OCI-LY7 (cell line): ENCODE measurements at regions not wholly inside any gene's neighbourhood (a gene's known extent, or its start where the extent isn't known, plus 50 kb on each side); places are given as distances from the start of the nearest gene placed in this dataset.
"Not testable (repeated sequence)": the region's sequence is repeated elsewhere in the genome, so short reads cannot be mapped to it uniquely, and the experiment has no call there.

Experiments used
- EZH2phosphoT487 ChIP-seq: fragments of 200-600 bp; sonication (generic); IDR thresholded peaks from 2 replicates; pipeline ENCODE4 v1.6.1; 2018; ENCODE audit warnings: low read depth, borderline replicate concordance, mild to moderate bottlenecking, mixed run types, antibody characterized with exemption, low read length, moderate library complexity, mixed read lengths
- TF ChIP-seq, protein P1 (sequence below): fragments of 200-600 bp; sonication (generic); conservative IDR thresholded peaks from 2 replicates; pipeline ENCODE4 v1.5.1; 2014; ENCODE audit warnings: mild to moderate bottlenecking, antibody characterized with exemption, low read length, moderate library complexity, mixed read lengths

DNA sequence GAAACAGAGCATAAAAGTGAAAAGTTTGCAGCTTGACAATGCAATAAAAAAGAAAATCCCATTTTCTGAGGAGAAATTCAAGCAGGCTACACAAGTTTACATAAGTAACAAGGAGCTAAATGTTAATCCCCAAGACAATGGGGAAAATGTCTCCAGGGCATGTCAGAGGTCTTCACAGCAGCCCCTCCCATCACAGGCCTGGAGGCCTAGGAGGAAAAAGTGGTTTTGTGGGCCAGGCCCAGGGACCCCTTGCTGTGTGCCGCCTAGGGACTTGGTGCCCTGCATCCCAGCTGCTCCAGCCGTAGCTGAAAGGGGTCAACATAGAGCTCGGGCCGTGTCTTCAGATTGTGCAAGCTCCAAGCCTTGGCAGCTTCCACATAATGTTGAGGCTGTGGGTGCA, 186.7 kb upstream of the MAP3K1 start:
- TF ChIP-seq, protein P1, sequence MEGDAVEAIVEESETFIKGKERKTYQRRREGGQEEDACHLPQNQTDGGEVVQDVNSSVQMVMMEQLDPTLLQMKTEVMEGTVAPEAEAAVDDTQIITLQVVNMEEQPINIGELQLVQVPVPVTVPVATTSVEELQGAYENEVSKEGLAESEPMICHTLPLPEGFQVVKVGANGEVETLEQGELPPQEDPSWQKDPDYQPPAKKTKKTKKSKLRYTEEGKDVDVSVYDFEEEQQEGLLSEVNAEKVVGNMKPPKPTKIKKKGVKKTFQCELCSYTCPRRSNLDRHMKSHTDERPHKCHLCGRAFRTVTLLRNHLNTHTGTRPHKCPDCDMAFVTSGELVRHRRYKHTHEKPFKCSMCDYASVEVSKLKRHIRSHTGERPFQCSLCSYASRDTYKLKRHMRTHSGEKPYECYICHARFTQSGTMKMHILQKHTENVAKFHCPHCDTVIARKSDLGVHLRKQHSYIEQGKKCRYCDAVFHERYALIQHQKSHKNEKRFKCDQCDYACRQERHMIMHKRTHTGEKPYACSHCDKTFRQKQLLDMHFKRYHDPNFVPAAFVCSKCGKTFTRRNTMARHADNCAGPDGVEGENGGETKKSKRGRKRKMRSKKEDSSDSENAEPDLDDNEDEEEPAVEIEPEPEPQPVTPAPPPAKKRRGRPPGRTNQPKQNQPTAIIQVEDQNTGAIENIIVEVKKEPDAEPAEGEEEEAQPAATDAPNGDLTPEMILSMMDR, result not testable (repeated sequence)
- not testable (repeated sequence) for TF ChIP-seq EZH2phosphoT487
